GM19035 (cell line): ENCODE measurements at regions not wholly inside any gene's neighbourhood (a gene's known extent, or its start where the extent isn't known, plus 50 kb on each side); places are given as distances from the start of the nearest gene placed in this dataset.
"Not testable (repeated sequence)": the region's sequence is repeated elsewhere in the genome, so short reads cannot be mapped to it uniquely, and the experiment has no call there.

Source experiments
- ATAC-seq: cut with Tn5 transposase; IDR thresholded peaks from one replicate; pipeline ENCODE4 v1.9.1; 2021; ENCODE audit not compliant: unreplicated experiment

DNA sequence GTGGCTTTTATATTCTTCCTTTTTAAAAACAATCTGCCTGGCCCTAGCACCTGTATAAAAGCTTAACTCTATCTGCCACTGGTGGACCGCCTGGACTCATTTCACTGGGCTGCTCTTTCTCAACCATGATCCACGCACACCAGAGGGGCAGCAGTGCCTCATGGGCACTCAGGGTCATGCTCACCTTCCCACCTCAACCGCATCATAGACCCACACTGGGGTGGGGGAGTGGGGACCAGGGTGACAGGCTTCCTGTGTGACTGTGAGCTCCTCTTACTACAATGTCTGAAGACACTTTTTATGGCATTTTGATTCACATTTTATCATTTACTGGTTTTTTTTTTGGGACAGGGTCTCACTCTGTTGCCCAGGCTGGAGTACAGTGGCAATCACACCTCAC is 4038.8 kb upstream of the TPTE start:
- not testable (repeated sequence) for ATAC-seq

DNA sequence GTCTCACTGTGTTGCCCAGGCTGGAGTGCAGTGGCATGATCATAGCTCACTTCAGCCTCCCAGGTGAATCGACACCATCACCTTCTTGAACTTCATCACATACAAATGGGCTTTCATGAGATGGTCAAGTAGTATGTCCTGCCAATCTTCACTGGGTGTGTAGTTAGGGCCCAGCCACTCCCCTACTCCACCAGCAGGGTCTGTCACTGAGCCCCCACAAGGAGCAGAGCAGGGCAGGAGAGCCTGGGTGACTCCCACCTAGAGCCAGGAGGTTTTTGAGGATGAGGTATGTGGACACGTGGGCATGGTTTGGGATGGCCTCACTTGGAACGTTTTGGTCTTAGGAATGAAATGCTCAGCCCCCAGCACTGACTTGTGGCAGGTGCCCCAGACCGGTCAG is 4037.7 kb upstream of the TPTE start:
- ATAC-seq = not testable (repeated sequence)

DNA sequence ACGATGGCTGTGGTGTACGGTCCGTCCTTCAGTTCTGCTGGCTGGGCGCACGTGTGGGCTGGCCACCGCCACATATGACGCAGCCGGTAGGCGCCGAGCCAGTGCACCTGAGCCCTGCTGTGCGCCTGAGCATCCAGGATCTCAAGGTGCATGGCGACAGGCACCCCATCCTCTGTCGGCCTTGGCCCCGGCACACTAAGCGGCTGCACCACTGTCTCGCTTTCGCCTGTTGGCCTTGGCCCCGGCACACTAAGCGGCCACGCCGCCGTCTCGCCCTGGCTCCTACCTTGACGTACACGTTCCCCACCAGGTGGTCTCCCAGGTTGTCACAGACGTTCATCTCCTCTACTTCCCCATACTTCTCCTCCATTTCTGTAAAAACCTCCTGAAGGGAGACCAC is 4034.6 kb upstream of the TPTE start:
- not testable (repeated sequence) for ATAC-seq

DNA sequence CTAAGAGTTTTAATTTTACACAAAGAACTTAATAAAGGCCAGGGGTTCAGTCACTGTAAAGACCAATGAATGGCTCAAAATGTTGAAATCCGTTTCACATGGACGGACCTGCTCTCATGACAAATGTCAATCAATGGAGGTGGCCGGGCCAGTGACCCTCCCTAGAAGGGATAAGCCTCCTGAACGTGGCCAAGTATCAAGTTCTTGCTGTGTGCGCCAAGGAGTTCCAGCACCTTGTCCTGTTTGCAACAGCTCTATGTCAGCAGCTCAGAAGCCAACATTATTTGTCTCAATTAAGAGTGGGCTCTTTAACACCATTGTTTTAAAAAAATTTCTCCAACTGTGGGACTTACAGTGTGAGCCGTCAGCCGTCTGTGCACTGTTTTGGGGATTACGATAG is 4028.7 kb upstream of the TPTE start:
- ATAC-seq = not testable (repeated sequence)

GRCh38 chr21:6493957-6494356 is 4027.4 kb upstream of the TPTE start:
- ATAC-seq = not testable (repeated sequence)

- ATAC-seq = not testable (repeated sequence)
These were observed 4025.0 kb upstream of the TPTE start for GRCh38 chr21:6496356-6496755.

DNA sequence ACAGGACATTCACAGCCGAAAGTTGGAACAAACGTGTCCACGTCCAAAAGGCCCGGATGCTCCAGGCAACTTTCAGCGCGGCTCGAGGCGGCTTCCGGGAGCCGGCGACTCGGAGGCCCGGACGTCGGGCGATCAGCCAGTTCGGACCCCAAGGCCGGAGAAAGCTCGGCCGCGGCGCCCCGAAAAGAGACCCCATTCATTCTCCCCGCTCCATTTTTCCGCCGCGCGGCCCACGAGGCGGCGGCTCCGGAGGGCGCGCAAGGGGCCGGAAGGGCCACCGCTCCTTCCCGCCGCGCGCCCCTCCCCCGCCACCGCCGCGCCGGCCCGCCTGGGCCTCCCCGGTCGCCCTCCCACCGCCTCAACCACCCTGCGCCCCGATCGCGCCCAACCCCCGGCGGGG is 4022.7 kb upstream of the TPTE start:
- ATAC-seq = not testable (repeated sequence)

- ATAC-seq = peak; percentile 71
These were observed 4022.1 kb upstream of the TPTE start for GRCh38 chr21:6499128-6499826.

DNA sequence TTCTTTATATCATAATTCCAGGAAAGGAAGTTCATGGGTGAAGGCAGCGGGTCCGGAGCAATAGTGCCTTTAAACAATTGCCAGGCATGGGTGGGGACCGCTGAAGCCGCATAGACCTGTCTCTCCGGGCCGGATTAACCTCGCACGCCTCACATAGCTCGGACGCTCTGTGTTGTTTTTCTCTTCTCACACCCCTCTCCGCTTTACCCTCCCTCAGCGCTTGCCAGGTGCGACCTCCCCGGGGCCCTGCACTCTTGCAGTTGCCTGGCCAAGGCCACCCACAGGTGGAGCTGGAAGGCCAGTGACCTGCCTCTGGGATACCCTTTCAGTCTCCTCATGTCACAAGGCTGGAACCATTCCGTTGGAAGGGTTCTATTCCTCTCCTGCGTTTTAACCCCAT is 4021.5 kb upstream of the TPTE start:
- ATAC-seq = not testable (repeated sequence)

DNA sequence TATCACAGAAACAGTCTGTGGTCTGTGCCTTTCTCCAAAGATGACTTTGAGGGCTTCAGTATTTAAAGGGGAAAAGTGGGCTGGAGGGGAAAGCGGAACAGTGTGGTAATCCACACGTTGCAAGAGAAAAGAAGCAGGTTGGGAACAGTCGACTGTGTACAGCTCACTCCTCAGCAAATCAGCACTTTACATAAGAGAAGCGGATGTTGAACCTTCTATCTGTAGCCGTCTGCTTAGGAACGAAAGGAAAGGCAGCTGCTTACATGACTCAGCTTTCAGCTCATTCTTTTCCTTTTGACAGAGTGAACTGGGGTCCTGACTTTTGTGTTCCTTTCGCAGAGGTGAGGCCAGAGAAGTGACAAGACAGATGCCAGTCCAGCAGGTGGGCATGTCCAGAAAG is 4020.7 kb upstream of the TPTE start:
- ATAC-seq = not testable (repeated sequence)

- ATAC-seq = not testable (repeated sequence)
These were observed 4015.1 kb upstream of the TPTE start for GRCh38 chr21:6506167-6506894.

DNA sequence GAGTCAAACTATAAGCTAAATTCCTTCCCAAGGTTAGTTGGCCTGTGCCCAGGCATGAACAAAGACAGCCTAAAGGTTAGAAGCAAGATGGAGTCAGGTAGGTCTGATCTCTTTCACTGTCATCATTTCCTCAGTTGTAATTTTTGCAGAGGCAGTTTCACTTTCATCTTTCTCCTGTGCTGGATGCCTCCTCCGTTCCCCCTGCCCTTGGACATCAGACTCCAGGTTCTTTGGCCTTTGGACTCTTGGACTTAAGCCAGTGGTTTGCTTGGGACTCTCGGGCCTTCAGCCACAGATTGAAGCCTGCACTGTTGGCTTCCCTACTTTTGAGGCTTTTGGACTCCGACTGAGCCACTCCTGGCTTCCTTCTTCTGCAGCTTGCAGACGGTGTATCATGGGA is 4013.8 kb upstream of the TPTE start:
- not testable (repeated sequence) for ATAC-seq

DNA sequence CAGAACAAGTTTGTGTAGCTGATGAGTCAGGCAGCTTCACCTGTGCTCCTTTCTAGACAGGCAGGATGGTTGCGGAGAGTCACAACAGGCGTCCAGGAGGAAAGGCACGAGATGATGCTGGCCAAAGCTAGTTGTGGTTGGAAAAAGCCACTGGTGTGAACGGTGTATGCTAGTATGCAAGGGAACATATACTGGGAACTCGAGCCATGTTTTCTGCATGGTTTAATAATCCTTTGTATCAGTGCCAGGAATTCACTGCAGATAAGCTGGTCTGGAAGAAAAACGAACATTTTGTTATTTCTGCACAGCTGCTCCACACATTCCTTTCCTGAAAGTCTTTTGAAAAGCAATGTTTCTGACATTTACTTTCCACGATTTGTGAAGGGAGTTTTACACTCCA is 3999.6 kb upstream of the TPTE start:
- not testable (repeated sequence) for ATAC-seq

- not testable (repeated sequence) for ATAC-seq
These were observed 3995.2 kb upstream of the TPTE start for GRCh38 chr21:6526213-6526612.

DNA sequence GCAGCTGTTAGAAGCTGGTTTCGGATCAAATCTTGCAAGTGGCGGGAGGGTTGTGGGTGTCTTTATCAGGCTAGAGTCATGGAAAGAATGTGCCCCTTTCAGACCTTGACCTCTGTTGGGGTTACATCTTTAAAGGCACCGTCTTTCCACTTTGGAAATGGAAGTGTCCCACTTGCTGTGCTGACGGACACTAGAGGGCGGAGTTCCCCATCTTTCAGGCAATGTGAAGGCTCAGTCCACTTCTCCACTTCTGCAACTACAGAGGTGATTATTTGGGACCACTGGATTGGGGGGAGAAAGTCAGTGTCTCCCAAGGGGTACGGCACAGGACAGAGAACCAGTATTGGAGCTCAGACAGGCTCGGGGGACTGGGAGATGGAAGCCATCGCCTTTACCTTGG is 3990.7 kb upstream of the TPTE start:
- not testable (repeated sequence) for ATAC-seq

DNA sequence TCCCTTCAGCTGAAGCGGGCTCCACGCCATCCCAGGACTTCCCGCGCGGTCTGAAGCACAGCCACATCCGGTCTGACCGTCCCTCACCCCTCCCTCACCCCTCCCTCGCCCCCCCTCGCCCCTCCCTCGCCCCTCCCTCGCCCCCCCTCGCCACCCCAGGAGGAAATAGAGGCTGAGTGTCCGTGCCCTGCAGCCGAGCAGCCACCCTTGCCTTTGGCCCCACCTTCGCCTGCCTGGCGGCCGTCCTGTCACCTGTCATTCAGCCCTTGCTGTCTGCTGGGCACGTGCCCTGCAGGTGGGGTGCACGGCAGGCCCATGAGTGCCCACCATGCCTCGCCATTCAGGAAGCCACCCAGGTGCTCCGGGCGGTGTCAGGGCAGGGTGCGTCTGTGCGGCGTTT is 3988.1 kb upstream of the TPTE start:
- ATAC-seq = not testable (repeated sequence)

GRCh38 chr21:6538320-6538719 is 3983.1 kb upstream of the TPTE start:
- not testable (repeated sequence) for ATAC-seq

DNA sequence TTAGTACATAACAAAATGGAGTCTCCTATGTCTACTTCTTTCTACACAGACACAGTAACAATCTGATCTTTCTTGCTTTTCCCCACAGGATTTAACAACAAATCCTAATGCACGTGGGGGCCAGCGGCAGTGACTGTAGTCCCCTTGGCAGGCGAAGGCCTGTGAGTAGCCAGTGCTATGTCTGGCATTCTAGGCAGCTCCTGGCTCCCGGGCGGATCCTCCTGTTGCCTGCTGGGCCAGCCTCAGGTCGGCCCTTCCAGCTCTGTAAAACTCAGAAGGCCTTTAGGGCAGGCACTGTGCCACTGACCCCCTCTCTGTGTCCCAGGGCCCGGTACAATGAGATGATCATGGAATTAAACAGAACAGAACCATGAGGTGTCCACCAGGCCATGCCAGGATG is 3981.7 kb upstream of the TPTE start:
- ATAC-seq = not testable (repeated sequence)

GRCh38 chr21:6541036-6541435 is 3980.3 kb upstream of the TPTE start:
- not testable (repeated sequence) for ATAC-seq

DNA sequence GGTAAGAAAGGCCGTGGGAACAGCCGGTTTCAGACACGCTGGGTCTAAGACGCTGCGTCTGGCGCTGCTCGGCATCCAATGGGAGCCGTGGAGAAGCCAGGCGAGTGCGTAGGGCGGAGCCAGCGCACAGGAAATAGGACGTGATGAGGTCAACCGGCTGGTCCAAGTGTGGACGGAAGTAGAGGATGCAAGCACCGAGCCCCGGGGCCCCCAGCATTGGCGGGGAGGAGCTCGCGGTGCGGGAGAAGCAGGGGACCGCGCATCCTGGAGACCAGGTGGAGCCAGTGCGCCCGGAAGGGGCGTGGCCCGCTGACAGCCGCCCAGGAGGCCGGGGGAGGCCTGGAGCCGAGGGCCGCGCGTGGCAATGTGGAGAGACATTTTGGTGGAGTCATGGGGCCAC is 3976.1 kb upstream of the TPTE start:
- not testable (repeated sequence) for ATAC-seq

DNA sequence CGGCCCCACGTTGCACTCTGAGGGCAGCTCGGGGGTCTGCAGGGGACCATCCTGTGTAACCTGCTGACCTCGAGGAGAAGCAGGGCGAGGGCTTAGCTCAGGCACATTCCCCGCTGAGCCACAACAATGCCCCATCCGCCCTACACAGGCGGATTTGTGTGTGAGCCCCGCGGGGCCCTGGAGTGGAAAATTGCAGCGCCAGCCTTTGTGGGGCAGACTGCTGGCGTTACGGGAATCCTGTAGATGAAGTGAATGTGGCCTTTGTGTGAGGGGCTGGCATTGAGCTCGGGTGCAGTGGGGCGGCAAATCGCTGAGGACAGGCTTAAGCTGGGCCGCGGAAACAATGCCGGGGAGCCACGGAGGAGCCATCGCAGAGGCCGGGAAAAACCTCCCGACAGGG is 3970.3 kb upstream of the TPTE start:
- not testable (repeated sequence) for ATAC-seq
